Lower leg skin (tissue), 3 donors: ENCODE measurements at regions not wholly inside any gene's neighbourhood (a gene's known extent, or its start where the extent isn't known, plus 50 kb on each side); places are given as distances from the start of the nearest gene placed in this dataset.

Experiments
- CTCF ChIP-seq, 3 donors: fragments of 450-650 bp; IDR thresholded peaks; one replicate each; pipeline ENCODE4 v1.5.1; 2016; ENCODE audit warnings: antibody characterized with exemption in 3 of 3, mild to moderate bottlenecking in 3 of 3, moderate library complexity in 2 of 3
- POLR2A ChIP-seq, 2 donors: fragments of 450-650 bp; IDR thresholded peaks; one replicate each; pipeline ENCODE4 v1.6.1; 2016 to 2017; ENCODE audit warnings: antibody characterized with exemption in 2 of 2, mild to moderate bottlenecking in 1 of 2, moderate library complexity in 1 of 2

GRCh38 chr2:145906354-145906753 is 1386.4 kb upstream of the ZEB2 start:
- no peak for TF ChIP-seq CTCF (IDR thresholded peaks at IDR 0.05)
- no peak for TF ChIP-seq POLR2A (IDR thresholded peaks at IDR 0.05)
